AG10803 (cell line): ENCODE measurements at regions not wholly inside any gene's neighbourhood (a gene's known extent, or its start where the extent isn't known, plus 50 kb on each side); places are given as distances from the start of the nearest gene placed in this dataset.

Experiments
- DNase-seq: peaks from one replicate; pipeline ENCODE4 v3.0.0; 2010; ENCODE audit warnings: low read depth
- H3K4me3 ChIP-seq: 2 replicates; pipeline ENCODE4 v1.5.1; 2011; ENCODE audit warnings: mild to moderate bottlenecking, low read length, control low read depth
- CTCF ChIP-seq: conservative IDR thresholded peaks from 2 replicates; pipeline ENCODE4 v1.5.1; 2011; ENCODE audit warnings: mild to moderate bottlenecking, low read length, control low read depth, inconsistent platforms

DNA sequence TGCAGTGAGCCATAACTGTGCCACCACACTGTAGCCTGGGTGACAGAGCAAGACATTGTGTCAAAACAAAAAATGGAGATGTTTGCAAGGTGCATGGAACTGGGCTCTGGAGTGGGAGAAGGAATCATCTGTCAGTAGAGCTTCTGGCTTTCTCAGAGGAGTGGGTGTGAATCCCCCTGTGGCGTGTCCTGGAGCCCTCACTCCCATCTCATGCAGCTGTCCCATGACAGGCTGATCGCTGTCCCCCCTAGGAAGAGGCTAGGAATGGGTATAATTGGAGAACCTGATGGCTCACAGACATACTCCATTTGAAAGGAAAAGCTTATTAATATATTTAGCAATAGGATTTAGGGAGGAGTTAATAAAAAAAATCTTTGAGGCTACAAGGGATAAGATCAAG, 125.8 kb upstream of the EPB41L3 start:
- DNase-seq = no peak
- TF ChIP-seq CTCF = no peak
- no peak overlapping the region for H3K4me3 ChIP-seq

DNA sequence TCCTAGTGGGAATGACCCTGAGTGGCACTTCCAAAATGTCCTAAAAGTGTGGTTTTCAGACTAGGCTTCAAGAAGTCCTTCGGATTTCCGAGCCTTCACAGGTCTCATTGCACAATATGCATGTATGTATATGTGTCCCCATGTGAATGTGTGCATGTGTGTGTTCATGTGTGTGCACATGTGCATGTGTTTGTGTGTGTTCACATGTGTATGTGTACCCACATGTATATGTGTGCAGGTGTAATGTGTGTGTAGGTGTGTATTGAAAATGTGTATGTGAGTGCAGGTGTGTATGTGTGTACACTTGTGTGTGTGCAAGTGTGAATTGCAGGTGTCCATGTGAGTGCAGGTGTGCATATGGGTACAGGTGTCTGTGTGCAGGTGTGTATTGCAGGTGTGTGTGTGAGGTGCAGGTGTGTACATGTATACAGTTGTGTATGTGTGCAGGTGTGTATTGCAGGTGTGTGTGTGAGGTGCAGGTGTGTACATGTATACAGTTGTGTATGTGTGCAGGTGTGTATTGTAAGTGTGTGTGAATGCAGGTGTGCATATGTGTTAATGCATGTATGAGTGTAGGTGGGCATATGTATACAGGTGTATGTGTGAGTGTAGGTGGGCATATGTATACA, 124.4 kb upstream of the EPB41L3 start:
- no peak for TF ChIP-seq CTCF
- DNase-seq = no peak
- H3K4me3 ChIP-seq = no peak overlapping the region

- DNase-seq = no peak
- H3K4me3 ChIP-seq = no peak overlapping the region
- TF ChIP-seq CTCF = no peak
These were observed 123.6 kb upstream of the EPB41L3 start for GRCh38 chr18:5667356-5667755.

DNA sequence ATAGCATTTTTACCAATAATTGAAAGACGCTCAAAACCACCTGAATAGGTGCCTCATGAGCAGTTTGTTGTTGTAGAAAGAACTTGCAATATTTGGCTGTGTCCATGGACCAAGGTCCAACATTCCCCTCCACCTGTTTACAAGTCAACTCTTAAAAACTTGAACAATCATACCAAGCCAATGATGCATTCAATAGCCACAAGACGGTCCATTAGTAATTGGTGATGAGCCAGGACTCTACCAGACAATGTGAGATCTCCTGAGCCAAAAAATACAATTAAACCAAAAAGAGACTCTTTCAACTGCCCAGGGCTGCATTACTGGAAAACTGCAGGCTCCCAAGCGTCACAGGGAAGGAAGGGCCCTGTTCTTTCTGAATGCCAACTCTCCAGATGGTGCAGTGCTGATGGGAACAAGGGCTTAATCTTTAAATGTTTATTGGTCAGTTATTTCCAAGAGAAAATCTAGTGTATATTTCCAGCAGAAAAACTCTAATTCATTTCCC, 118.8 kb upstream of the EPB41L3 start:
- no peak overlapping the region for H3K4me3 ChIP-seq
- no peak for TF ChIP-seq CTCF
- DNase-seq = no peak

GRCh38 chr18:5661179-5661578, 117.4 kb upstream of the EPB41L3 start:
- TF ChIP-seq CTCF = no peak
- no peak overlapping the region for H3K4me3 ChIP-seq
- DNase-seq = no peak

DNA sequence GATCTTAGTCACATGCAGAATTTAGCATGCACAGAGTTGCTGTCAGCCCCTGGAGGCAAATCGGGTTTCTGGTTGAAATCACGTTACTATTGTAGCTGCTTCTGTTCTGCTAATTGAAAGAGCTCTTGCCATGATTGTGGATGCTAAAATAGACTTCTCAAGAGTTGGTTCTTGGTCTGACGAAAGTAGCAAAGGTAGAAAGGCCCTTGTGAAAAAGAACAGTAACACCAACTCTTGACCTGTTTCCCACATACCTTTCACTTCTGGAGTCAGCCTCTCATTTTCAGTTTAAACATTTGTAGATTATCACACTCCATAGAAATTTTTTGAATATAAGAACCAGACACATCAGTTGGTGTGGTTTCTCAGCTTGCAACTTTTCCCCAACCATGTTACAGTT, 110.0 kb upstream of the EPB41L3 start:
- no peak for TF ChIP-seq CTCF
- no peak overlapping the region for H3K4me3 ChIP-seq
- DNase-seq = no peak

DNA sequence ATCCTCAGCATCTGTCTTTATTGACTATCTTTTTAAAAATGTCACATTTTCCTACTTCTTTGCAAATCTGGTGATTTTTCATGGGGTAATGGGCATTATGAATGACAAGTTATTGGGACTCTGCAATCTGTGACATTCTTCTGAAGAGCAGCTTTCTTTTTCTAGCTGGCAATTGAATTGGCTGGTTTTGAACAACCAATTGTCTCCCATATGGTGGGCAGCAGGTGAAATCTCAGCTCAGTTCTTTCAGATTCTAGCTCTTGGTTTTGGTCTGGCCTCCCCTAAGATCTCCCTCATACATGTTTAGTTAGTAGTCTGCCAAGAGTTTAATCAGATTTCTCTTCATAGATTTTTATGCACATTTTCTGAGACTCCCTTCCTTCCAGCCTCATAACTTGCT, 107.9 kb upstream of the EPB41L3 start:
- TF ChIP-seq CTCF = no peak
- no peak for DNase-seq
- no peak overlapping the region for H3K4me3 ChIP-seq
